ENCODE measurements at regions not wholly inside any gene's neighbourhood (a gene's known extent, or its start where the extent isn't known, plus 50 kb on each side); places are given as distances from the start of the nearest gene placed in this dataset.
"Not testable (repeated sequence)": the region's sequence is repeated elsewhere in the genome, so short reads cannot be mapped to it uniquely, and the experiment has no call there.

GRCh38 chr12:63508543-63508942 lies 159.8 kb downstream of the DPY19L2 start:
- DNase-seq (ENCODE audit: low read depth in 3 of 3), result no peak

GRCh38 chr12:63499567-63499966 lies 168.7 kb downstream of the DPY19L2 start:
- no peak for DNase-seq (ENCODE audit: low read depth in 3 of 3)

- DNase-seq (ENCODE audit: low read depth in 3 of 3), result no peak
Measured at GRCh38 chr12:63498239-63498638, 170.1 kb downstream of the DPY19L2 start.

GRCh38 chr12:63496654-63497053 lies 171.6 kb downstream of the DPY19L2 start:
- DNase-seq (ENCODE audit: low read depth in 3 of 3), result no peak

- no peak for DNase-seq (ENCODE audit: low read depth in 3 of 3)
Measured at GRCh38 chr12:63495974-63496373, 172.3 kb downstream of the DPY19L2 start.

GRCh38 chr12:63493357-63493756 lies 174.9 kb downstream of the DPY19L2 start:
- not testable (repeated sequence) for DNase-seq (ENCODE audit: low read depth in 3 of 3)

GRCh38 chr12:63480186-63480585 lies 188.1 kb downstream of the DPY19L2 start:
- no peak for DNase-seq (ENCODE audit: low read depth in 3 of 3)

GRCh38 chr12:63470161-63470560 lies 198.1 kb downstream of the DPY19L2 start:
- no peak for DNase-seq (ENCODE audit: low read depth in 3 of 3)

- DNase-seq (ENCODE audit: low read depth in 3 of 3), result no peak
Measured at GRCh38 chr12:63467951-63468350, 200.3 kb downstream of the DPY19L2 start.

GRCh38 chr12:63457857-63458256 lies 210.4 kb downstream of the DPY19L2 start:
- DNase-seq (ENCODE audit: low read depth in 3 of 3), result no peak

GRCh38 chr12:63457428-63457827 lies 210.9 kb downstream of the DPY19L2 start:
- no peak for DNase-seq (ENCODE audit: low read depth in 3 of 3)

- no peak for DNase-seq (ENCODE audit: low read depth in 3 of 3)
Measured at GRCh38 chr12:63450816-63451215, 217.5 kb downstream of the DPY19L2 start.

- DNase-seq (ENCODE audit: low read depth in 3 of 3), result no peak
Measured at GRCh38 chr12:63450334-63450733, 218.0 kb downstream of the DPY19L2 start.

- DNase-seq (ENCODE audit: low read depth in 3 of 3), result no peak
Measured at GRCh38 chr12:63445224-63445880, 222.9 kb downstream of the DPY19L2 start.

- DNase-seq (ENCODE audit: low read depth in 3 of 3), result no peak
Measured at GRCh38 chr12:63440048-63440447, 228.2 kb downstream of the DPY19L2 start.

GRCh38 chr12:63434384-63434783 lies 233.9 kb downstream of the DPY19L2 start:
- DNase-seq (ENCODE audit: low read depth in 3 of 3), result not testable (repeated sequence)

GRCh38 chr12:63427969-63428368 lies 240.3 kb downstream of the DPY19L2 start:
- not testable (repeated sequence) for DNase-seq (ENCODE audit: low read depth in 3 of 3)

- not testable (repeated sequence) for DNase-seq (ENCODE audit: low read depth in 3 of 3)
Measured at GRCh38 chr12:63427029-63427428, 241.3 kb downstream of the DPY19L2 start.

- DNase-seq (ENCODE audit: low read depth in 3 of 3), result no peak
Measured at GRCh38 chr12:63424671-63425070, 243.6 kb downstream of the DPY19L2 start.

GRCh38 chr12:63423839-63424238 lies 244.5 kb downstream of the DPY19L2 start:
- DNase-seq (ENCODE audit: low read depth in 3 of 3), result no peak

- peak; percentile 1 to 23 (median 6) for DNase-seq (ENCODE audit: low read depth in 3 of 3)
Measured at GRCh38 chr12:63420206-63420644, 248.1 kb downstream of the DPY19L2 start.

GRCh38 chr12:63419154-63419553 lies 249.1 kb downstream of the DPY19L2 start:
- DNase-seq (ENCODE audit: low read depth in 3 of 3), result no peak

- DNase-seq (ENCODE audit: low read depth in 3 of 3), result no peak
Measured at GRCh38 chr12:63416788-63417187, 251.5 kb downstream of the DPY19L2 start.

GRCh38 chr12:63415357-63415756 lies 252.9 kb downstream of the DPY19L2 start:
- DNase-seq (ENCODE audit: low read depth in 3 of 3), result no peak
